ENCODE measurements at regions not wholly inside any gene's neighbourhood (a gene's known extent, or its start where the extent isn't known, plus 50 kb on each side); places are given as distances from the start of the nearest gene placed in this dataset.

- TF ChIP-seq EZH2 (IDR thresholded peaks at IDR 0.05; ENCODE audit: low read length) (no peak), CTCF (optimal IDR thresholded peaks at IDR 0.05 in 1 of 3, IDR thresholded peaks at IDR 0.05 in 1 of 3, conservative IDR thresholded peaks at IDR 0.05 in 1 of 3; ENCODE audit: extremely low read depth in 1 of 3, insufficient read depth in 2 of 3, low read length in 3 of 3) (no peak)
Observed at GRCh38 chr18:79627750-79628294, 51.8 kb upstream of the CTDP1 start.
